ENCODE measurements at regions not wholly inside any gene's neighbourhood (a gene's known extent, or its start where the extent isn't known, plus 50 kb on each side); places are given as distances from the start of the nearest gene placed in this dataset.

GRCh38 chr10:120076996-120077706 is 184.6 kb downstream of the SEC23IP start:
- no peaks in the 10 kb centered on the region for H3K9me3 ChIP-seq (ENCODE audit: control insufficient read depth, low read length)
- H2AFZ ChIP-seq, result no peak overlapping the region
- no peaks in the 10 kb centered on the region for H3K79me2 ChIP-seq
- no peak for TF ChIP-seq CTCF (IDR thresholded peaks at IDR 0.05)
- H3K4me2 ChIP-seq (ENCODE audit: low read length), result no peak overlapping the region
- H3K36me3 ChIP-seq (ENCODE audit: control insufficient read depth, insufficient read depth, low read length), result no peaks in the 10 kb centered on the region
- no peak overlapping the region for H3K9ac ChIP-seq
- H3K4me1 ChIP-seq, result no peaks in the 10 kb centered on the region
- no peaks in the 10 kb centered on the region for H3K27me3 ChIP-seq (ENCODE audit: control insufficient read depth, insufficient read depth, low read length)
- H3K4me3 ChIP-seq (ENCODE audit: low read depth, low read length), result no peak overlapping the region
- H3K27ac ChIP-seq, result no peak overlapping the region

GRCh38 chr10:120077707-120078492 is 185.4 kb downstream of the SEC23IP start:
- H3K4me3 ChIP-seq (ENCODE audit: low read depth, low read length), result no peak overlapping the region
- H3K9ac ChIP-seq, result no peak overlapping the region

GRCh38 chr10:120085096-120085796 is 192.7 kb downstream of the SEC23IP start:
- TF ChIP-seq CTCF (IDR thresholded peaks at IDR 0.05), result no peak
- Histone ChIP-seq H3K79me2 (no peaks in the 10 kb centered on the region), H2AFZ (no peak overlapping the region), H3K27me3 (ENCODE audit: control insufficient read depth, insufficient read depth, low read length) (no peaks in the 10 kb centered on the region), H3K36me3 (ENCODE audit: control insufficient read depth, insufficient read depth, low read length) (no peaks in the 10 kb centered on the region), H3K9me3 (ENCODE audit: control insufficient read depth, low read length) (no peaks in the 10 kb centered on the region), H3K4me2 (ENCODE audit: low read length) (no peak overlapping the region), H3K4me1 (no peaks in the 10 kb centered on the region), H3K9ac (no peak overlapping the region), H3K27ac (no peak overlapping the region), H3K4me3 (ENCODE audit: low read depth, low read length) (no peak overlapping the region)

More at GRCh38 chr10:120077707-120078492, 185.4 kb downstream of the SEC23IP start:
- H3K4me2 ChIP-seq (ENCODE audit: low read length), result no peak overlapping the region
- H3K36me3 ChIP-seq (ENCODE audit: control insufficient read depth, insufficient read depth, low read length), result no peaks in the 10 kb centered on the region
- H3K9me3 ChIP-seq (ENCODE audit: control insufficient read depth, low read length), result no peaks in the 10 kb centered on the region
- H3K27ac ChIP-seq, result no peak overlapping the region
- no peak overlapping the region for H2AFZ ChIP-seq
- H3K4me1 ChIP-seq, result no peaks in the 10 kb centered on the region
- no peak for TF ChIP-seq CTCF (IDR thresholded peaks at IDR 0.05)
- no peaks in the 10 kb centered on the region for H3K79me2 ChIP-seq
- H3K27me3 ChIP-seq (ENCODE audit: control insufficient read depth, insufficient read depth, low read length), result no peaks in the 10 kb centered on the region

- H3K27ac ChIP-seq, result no peak overlapping the region
- no peaks in the 10 kb centered on the region for H3K9me3 ChIP-seq (ENCODE audit: control insufficient read depth, low read length)
- no peak overlapping the region for H3K9ac ChIP-seq
- H3K4me2 ChIP-seq (ENCODE audit: low read length), result no peak overlapping the region
- no peak overlapping the region for H3K4me3 ChIP-seq (ENCODE audit: low read depth, low read length)
- no peaks in the 10 kb centered on the region for H3K36me3 ChIP-seq (ENCODE audit: control insufficient read depth, insufficient read depth, low read length)
- no peak overlapping the region for H2AFZ ChIP-seq
- no peak for TF ChIP-seq CTCF (IDR thresholded peaks at IDR 0.05)
- H3K79me2 ChIP-seq, result no peaks in the 10 kb centered on the region
- H3K4me1 ChIP-seq, result no peaks in the 10 kb centered on the region
- H3K27me3 ChIP-seq (ENCODE audit: control insufficient read depth, insufficient read depth, low read length), result no peaks in the 10 kb centered on the region
Observed at GRCh38 chr10:120086066-120086465, 193.5 kb downstream of the SEC23IP start.

Measured in parathyroid adenoma (tissue), 2 donors.